ENCODE measurements at regions not wholly inside any gene's neighbourhood (a gene's known extent, or its start where the extent isn't known, plus 50 kb on each side); places are given as distances from the start of the nearest gene placed in this dataset.
"Not testable (repeated sequence)": the region's sequence is repeated elsewhere in the genome, so short reads cannot be mapped to it uniquely, and the experiment has no call there.

- TF ChIP-seq CTCF (IDR thresholded peaks at IDR 0.05; ENCODE audit: insufficient read depth, low read length), result peak; percentile 54
- DNase-seq (ENCODE audit: low read depth), result peak; percentile 45
- H3K4me3 ChIP-seq (ENCODE audit: low read depth, low read length), result no peak overlapping the region
Measured at GRCh38 chr14:78022059-78022458, 148.1 kb upstream of the NRXN3 start.

GRCh38 chr14:78023112-78023511 is 147.1 kb upstream of the NRXN3 start:
- TF ChIP-seq CTCF (IDR thresholded peaks at IDR 0.05; ENCODE audit: insufficient read depth, low read length), result no peak
- H3K4me3 ChIP-seq (ENCODE audit: low read depth, low read length), result no peak overlapping the region
- no peak for DNase-seq (ENCODE audit: low read depth)

- no peak for DNase-seq (ENCODE audit: low read depth)
- TF ChIP-seq CTCF (IDR thresholded peaks at IDR 0.05; ENCODE audit: insufficient read depth, low read length), result no peak
- no peak overlapping the region for H3K4me3 ChIP-seq (ENCODE audit: low read depth, low read length)
Measured at GRCh38 chr14:78028471-78028870, 141.7 kb upstream of the NRXN3 start.

- DNase-seq (ENCODE audit: low read depth), result peak; percentile 8
- TF ChIP-seq CTCF (IDR thresholded peaks at IDR 0.05; ENCODE audit: insufficient read depth, low read length), result peak; percentile 38
- no peak overlapping the region for H3K4me3 ChIP-seq (ENCODE audit: low read depth, low read length)
Measured at GRCh38 chr14:78029601-78030372, 140.4 kb upstream of the NRXN3 start.

- DNase-seq (ENCODE audit: low read depth), result no peak
- no peak overlapping the region for H3K4me3 ChIP-seq (ENCODE audit: low read depth, low read length)
- no peak for TF ChIP-seq CTCF (IDR thresholded peaks at IDR 0.05; ENCODE audit: insufficient read depth, low read length)
Measured at GRCh38 chr14:78043349-78043748, 126.8 kb upstream of the NRXN3 start.

GRCh38 chr14:78048120-78048519 is 122.1 kb upstream of the NRXN3 start:
- DNase-seq (ENCODE audit: low read depth), result no peak
- no peak for TF ChIP-seq CTCF (IDR thresholded peaks at IDR 0.05; ENCODE audit: insufficient read depth, low read length)

GRCh38 chr14:78056890-78057289 is 113.3 kb upstream of the NRXN3 start:
- H3K4me3 ChIP-seq (ENCODE audit: low read depth, low read length); DNase-seq (ENCODE audit: low read depth): not testable (repeated sequence)

More at GRCh38 chr14:78048120-78048519, 122.1 kb upstream of the NRXN3 start:
- no peak overlapping the region for H3K4me3 ChIP-seq (ENCODE audit: low read depth, low read length)
